ENCODE measurements at regions not wholly inside any gene's neighbourhood (a gene's known extent, or its start where the extent isn't known, plus 50 kb on each side); places are given as distances from the start of the nearest gene placed in this dataset.

GRCh38 chr4:155434904-155435303 lies 58.1 kb upstream of the MAP9 start:
- Histone ChIP-seq H3K4me1 (no peaks in the 10 kb centered on the region), H3K9me3 (no peaks in the 10 kb centered on the region), H3K27ac (no peak overlapping the region), H3K4me3 (no peak overlapping the region), H3K36me3 (no peaks in the 10 kb centered on the region), H3K27me3 (no peaks in the 10 kb centered on the region)
- TF ChIP-seq CTCF (IDR thresholded peaks at IDR 0.05) = no peak
- DNase-seq (ENCODE audit: low spot score) = no peak

GRCh38 chr4:155434366-155434765 lies 57.6 kb upstream of the MAP9 start:
- no peak for TF ChIP-seq CTCF (IDR thresholded peaks at IDR 0.05)
- Histone ChIP-seq H3K4me1 (no peaks in the 10 kb centered on the region), H3K9me3 (no peaks in the 10 kb centered on the region), H3K36me3 (no peaks in the 10 kb centered on the region), H3K27me3 (no peaks in the 10 kb centered on the region), H3K27ac (no peak overlapping the region), H3K4me3 (no peak overlapping the region)
- no peak for DNase-seq (ENCODE audit: low spot score)

DNA sequence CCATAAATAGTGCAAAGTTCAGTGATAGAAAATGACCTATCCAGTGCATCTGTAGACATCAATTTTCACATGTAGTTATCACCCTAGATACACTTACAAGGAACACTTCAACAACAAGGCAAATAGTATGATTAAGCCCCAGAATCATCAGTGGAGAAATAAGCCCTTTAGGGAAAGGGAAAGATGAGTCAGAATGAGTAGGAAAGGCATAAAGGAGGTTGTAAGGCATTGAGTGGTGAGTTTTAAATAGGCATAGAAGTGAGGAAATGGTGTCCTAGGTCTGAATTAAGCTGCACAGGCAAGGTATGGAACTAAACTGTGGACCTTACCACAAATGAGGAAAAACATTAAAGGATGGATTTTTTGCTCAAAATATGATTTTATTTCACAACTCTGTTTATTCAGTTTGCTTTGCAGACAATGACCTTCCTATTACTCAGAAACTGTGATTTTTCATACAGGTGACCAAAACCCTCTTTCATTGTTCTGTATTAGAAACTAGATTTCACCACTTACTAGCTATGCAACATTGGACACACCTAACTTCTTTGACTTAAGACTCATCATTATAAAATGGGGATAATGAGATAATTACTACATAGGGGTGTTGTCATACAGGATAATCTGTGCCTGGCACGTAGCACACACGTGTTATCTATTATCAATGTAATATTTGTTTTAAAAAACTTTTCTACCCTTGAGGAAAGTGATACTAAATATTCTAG lies 57.0 kb upstream of the MAP9 start:
- Histone ChIP-seq H3K27me3 (no peaks in the 10 kb centered on the region), H3K4me1 (no peaks in the 10 kb centered on the region), H3K9me3 (no peaks in the 10 kb centered on the region), H3K27ac (no peak overlapping the region), H3K4me3 (no peak overlapping the region), H3K36me3 (no peaks in the 10 kb centered on the region)
- no peak for DNase-seq (ENCODE audit: low spot score)
- no peak for TF ChIP-seq CTCF (IDR thresholded peaks at IDR 0.05)

GRCh38 chr4:155430895-155431795 lies 54.4 kb upstream of the MAP9 start:
- Histone ChIP-seq H3K4me3 (no peak overlapping the region), H3K27me3 (no peaks in the 10 kb centered on the region), H3K9me3 (peaks cover 0 to 4% of the 10 kb centered on the region in 2 donors), H3K27ac (no peak overlapping the region), H3K4me1 (no peaks in the 10 kb centered on the region), H3K36me3 (no peaks in the 10 kb centered on the region)
- no peak for DNase-seq (ENCODE audit: low spot score)
- TF ChIP-seq CTCF (IDR thresholded peaks at IDR 0.05) = no peak

DNA sequence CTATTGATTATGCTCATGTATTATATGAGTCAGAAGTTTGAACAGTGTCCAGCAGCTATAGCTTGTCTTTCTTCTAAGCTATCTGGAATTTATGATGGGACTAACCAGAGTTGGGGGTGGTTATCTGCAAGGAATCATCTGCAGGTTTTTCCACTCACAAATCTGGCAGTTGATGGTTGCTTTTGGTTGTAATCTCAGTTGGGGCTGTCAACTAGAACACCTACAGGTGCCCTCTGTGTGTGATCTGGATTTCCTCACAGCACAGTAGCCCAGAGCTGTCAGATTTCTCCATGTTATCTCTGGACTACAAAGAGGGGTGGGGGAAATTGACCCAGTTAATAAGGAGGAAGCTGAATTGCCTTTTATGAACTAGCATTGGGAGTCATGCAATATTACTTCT lies 51.4 kb upstream of the MAP9 start:
- Histone ChIP-seq H3K4me1 (no peaks in the 10 kb centered on the region), H3K4me3 (no peak overlapping the region), H3K9me3 (peaks cover 0 to 4% of the 10 kb centered on the region in 2 donors), H3K27me3 (no peaks in the 10 kb centered on the region), H3K36me3 (no peaks in the 10 kb centered on the region), H3K27ac (no peak overlapping the region)
- TF ChIP-seq CTCF (IDR thresholded peaks at IDR 0.05) = no peak
- DNase-seq (ENCODE audit: low spot score) = no peak
